Stomach smooth muscle (tissue), 2 donors: ENCODE measurements at regions not wholly inside any gene's neighbourhood (a gene's known extent, or its start where the extent isn't known, plus 50 kb on each side); places are given as distances from the start of the nearest gene placed in this dataset.

ENCODE experiments used
- H3K27ac ChIP-seq: one replicate; pipeline ENCODE4 v1.7.0; 2013; ENCODE audit warnings: mild to moderate bottlenecking, low read length, inconsistent platforms
- H3K27me3 ChIP-seq, 2 donors: one replicate each; pipeline ENCODE4 v1.7.0; 2013; ENCODE audit warnings: low read length in 2 of 2; ENCODE audit not compliant: insufficient read depth in 2 of 2, control insufficient read depth in 1 of 2
- H3K36me3 ChIP-seq, 2 donors: one replicate each; pipeline ENCODE4 v1.7.0; 2013; ENCODE audit warnings: low read length in 2 of 2; ENCODE audit not compliant: control insufficient read depth in 2 of 2, insufficient read depth in 2 of 2
- H3K4me1 ChIP-seq: one replicate; pipeline ENCODE4 v1.7.0; 2013; ENCODE audit warnings: low read length; ENCODE audit not compliant: control insufficient read depth, insufficient read depth
- H3K4me3 ChIP-seq, 2 donors: one replicate each; pipeline ENCODE4 v1.7.0; 2013; ENCODE audit warnings: low read length in 2 of 2
- H3K9ac ChIP-seq, 2 donors: one replicate each; pipeline ENCODE4 v1.7.0; 2013; ENCODE audit warnings: low read length in 2 of 2, mild to moderate bottlenecking in 1 of 2
- H3K9me3 ChIP-seq, 2 donors: one replicate each; pipeline ENCODE4 v1.7.0; 2013; ENCODE audit warnings: low read length in 2 of 2; ENCODE audit not compliant: control insufficient read depth in 2 of 2
- donor health status: healthy.
- donor health status: Pancreatic carcinoma.

DNA sequence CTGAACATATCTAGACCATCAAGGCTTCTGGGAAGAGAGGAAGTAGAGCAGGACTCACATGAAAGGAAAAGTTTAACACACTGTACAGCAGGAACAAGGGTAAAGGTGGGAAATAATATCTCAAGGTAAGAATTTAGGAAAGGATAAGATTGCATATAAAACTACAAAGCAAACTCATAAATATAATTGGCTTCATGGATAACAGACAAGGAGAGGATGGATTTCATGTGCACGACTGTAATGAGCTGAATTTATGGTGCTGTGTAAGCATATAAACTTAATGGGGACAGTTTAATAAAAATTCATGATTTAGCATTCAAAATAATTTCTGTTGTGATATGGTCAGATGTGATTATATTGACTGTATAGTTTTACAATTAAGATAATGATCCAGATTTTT lies 298.0 kb downstream of the GXYLT1 start:
- no peak overlapping the region for H3K4me3 ChIP-seq
- no peaks in the 10 kb centered on the region for H3K9me3 ChIP-seq
- H3K27ac ChIP-seq, result no peak overlapping the region
- no peaks in the 10 kb centered on the region for H3K36me3 ChIP-seq
- no peak overlapping the region for H3K9ac ChIP-seq
- no peaks in the 10 kb centered on the region for H3K4me1 ChIP-seq
- H3K27me3 ChIP-seq, result no peaks in the 10 kb centered on the region

DNA sequence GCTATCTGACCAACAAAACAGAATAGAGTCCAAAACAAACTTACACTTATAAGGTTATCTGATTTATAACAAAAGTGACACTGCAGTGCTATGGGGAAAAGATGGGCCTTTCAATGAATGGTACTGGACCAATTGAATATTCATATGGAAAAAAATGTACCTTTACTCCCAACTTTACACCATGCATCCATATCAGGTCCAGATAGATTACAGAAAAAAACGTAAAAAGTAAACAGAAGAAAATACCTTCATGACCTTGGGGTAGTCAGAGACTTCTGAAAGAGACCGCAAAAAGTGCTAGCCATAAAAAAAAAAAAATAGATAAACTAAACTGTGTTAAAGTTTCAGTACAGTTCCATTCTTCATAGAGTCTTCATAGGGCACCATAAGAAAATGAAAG lies 308.3 kb downstream of the GXYLT1 start:
- no peaks in the 10 kb centered on the region for H3K36me3 ChIP-seq
- no peak overlapping the region for H3K27ac ChIP-seq
- H3K4me1 ChIP-seq, result no peaks in the 10 kb centered on the region
- H3K4me3 ChIP-seq, result no peak overlapping the region
- H3K9me3 ChIP-seq, result no peaks in the 10 kb centered on the region
- no peaks in the 10 kb centered on the region for H3K27me3 ChIP-seq
- no peak overlapping the region for H3K9ac ChIP-seq

DNA sequence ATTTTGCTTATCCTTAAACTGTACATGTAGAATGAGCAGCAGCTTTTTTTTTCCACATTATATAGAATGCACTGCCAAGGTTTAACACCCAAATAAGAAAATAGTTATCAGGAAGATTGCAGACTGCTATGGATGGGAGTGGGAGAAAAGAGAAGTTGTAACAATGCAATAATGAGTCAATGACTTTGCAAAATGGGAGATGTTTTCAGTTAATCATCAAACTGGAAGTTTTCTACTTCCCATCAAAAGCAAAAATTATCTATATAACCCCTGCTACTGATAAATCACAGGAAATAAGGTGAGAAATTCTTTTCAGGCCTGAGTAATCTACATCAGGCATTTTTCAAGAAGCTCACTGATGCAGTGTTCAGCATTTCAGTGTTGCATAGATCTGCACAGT lies 309.1 kb downstream of the GXYLT1 start:
- H3K27ac ChIP-seq, result no peak overlapping the region
- H3K36me3 ChIP-seq, result no peaks in the 10 kb centered on the region
- no peak overlapping the region for H3K4me3 ChIP-seq
- no peaks in the 10 kb centered on the region for H3K27me3 ChIP-seq
- no peak overlapping the region for H3K9ac ChIP-seq
- no peaks in the 10 kb centered on the region for H3K4me1 ChIP-seq
- H3K9me3 ChIP-seq, result no peaks in the 10 kb centered on the region

DNA sequence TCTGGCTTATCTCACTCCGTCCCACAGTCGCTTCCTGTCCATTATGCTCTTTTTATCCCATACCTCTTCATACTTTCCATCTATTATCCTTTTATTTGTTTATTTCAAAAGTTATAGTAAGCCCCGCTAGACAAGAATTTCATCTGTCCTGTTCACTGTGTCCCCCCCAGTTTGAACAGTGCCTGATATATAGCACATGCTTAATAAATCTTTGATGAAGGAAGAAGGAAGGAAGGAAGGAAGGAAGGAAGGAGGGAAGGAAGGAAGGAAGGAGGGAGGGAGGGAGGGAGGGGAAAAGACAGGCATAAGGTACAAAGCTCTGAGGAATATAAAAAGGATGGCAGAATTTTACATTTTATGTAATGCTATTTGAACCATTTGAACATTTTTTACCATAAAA lies 324.7 kb downstream of the GXYLT1 start:
- Histone ChIP-seq H3K9me3 (no peaks in the 10 kb centered on the region), H3K27me3 (no peaks in the 10 kb centered on the region), H3K27ac (no peak overlapping the region), H3K4me1 (no peaks in the 10 kb centered on the region), H3K4me3 (no peak overlapping the region), H3K9ac (no peak overlapping the region), H3K36me3 (no peaks in the 10 kb centered on the region)

GRCh38 chr12:41804026-41804425 lies 340.6 kb downstream of the GXYLT1 start:
- H3K27me3 ChIP-seq, result no peaks in the 10 kb centered on the region
- no peak overlapping the region for H3K9ac ChIP-seq
- no peaks in the 10 kb centered on the region for H3K9me3 ChIP-seq
- H3K4me1 ChIP-seq, result no peaks in the 10 kb centered on the region
- no peaks in the 10 kb centered on the region for H3K36me3 ChIP-seq
- H3K27ac ChIP-seq, result no peak overlapping the region
- H3K4me3 ChIP-seq, result no peak overlapping the region

GRCh38 chr12:41802803-41803202 lies 341.9 kb downstream of the GXYLT1 start:
- Histone ChIP-seq H3K4me1 (no peaks in the 10 kb centered on the region), H3K4me3 (no peak overlapping the region), H3K27ac (no peak overlapping the region), H3K27me3 (no peaks in the 10 kb centered on the region), H3K9me3 (no peaks in the 10 kb centered on the region), H3K36me3 (no peaks in the 10 kb centered on the region), H3K9ac (no peak overlapping the region)

- Histone ChIP-seq H3K4me3 (no peak overlapping the region), H3K27ac (no peak overlapping the region), H3K27me3 (no peaks in the 10 kb centered on the region), H3K4me1 (no peaks in the 10 kb centered on the region), H3K36me3 (no peaks in the 10 kb centered on the region), H3K9me3 (no peaks in the 10 kb centered on the region), H3K9ac (no peak overlapping the region)
These were observed 343.4 kb downstream of the GXYLT1 start for GRCh38 chr12:41801261-41801660.

GRCh38 chr12:41799671-41800070 lies 345.0 kb downstream of the GXYLT1 start:
- no peaks in the 10 kb centered on the region for H3K4me1 ChIP-seq
- H3K9ac ChIP-seq, result no peak overlapping the region
- no peak overlapping the region for H3K27ac ChIP-seq
- no peaks in the 10 kb centered on the region for H3K27me3 ChIP-seq
- H3K4me3 ChIP-seq, result no peak overlapping the region
- H3K9me3 ChIP-seq, result no peaks in the 10 kb centered on the region
- no peaks in the 10 kb centered on the region for H3K36me3 ChIP-seq

DNA sequence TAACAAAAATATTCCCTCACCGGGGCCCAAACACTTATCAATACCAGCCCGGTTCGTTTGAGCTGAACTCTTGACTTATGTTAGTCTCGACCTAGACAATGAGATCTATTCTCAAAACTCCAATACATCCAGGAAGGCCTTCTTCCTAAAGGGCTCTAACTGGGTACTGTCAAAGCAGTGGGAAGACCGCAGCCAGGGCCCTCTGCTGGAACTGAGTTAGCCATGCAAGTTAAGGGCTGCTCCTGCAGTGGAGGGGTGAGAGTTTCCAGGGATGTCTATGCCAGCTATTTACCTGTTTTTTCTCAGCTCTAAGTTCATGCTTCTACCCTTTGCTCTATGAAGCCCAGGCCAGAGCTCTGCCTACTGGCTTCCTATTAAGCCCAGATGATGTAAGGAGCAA lies 348.8 kb downstream of the GXYLT1 start:
- Histone ChIP-seq H3K9me3 (peaks cover 2 to 4% of the 10 kb centered on the region in 2 donors), H3K27me3 (no peaks in the 10 kb centered on the region), H3K27ac (no peak overlapping the region), H3K4me3 (no peak overlapping the region), H3K36me3 (no peaks in the 10 kb centered on the region), H3K4me1 (no peaks in the 10 kb centered on the region), H3K9ac (no peak overlapping the region)

- H3K36me3 ChIP-seq, result no peaks in the 10 kb centered on the region
- H3K4me3 ChIP-seq, result peak overlapping the region in 1 of 2 donors; percentile 36
- no peaks in the 10 kb centered on the region for H3K27me3 ChIP-seq
- no peak overlapping the region for H3K27ac ChIP-seq
- H3K9ac ChIP-seq, result no peak overlapping the region
- H3K4me1 ChIP-seq, result no peaks in the 10 kb centered on the region
- peaks cover 4 to 6% of the 10 kb centered on the region in 2 donors for H3K9me3 ChIP-seq
These were observed 349.5 kb downstream of the GXYLT1 start for GRCh38 chr12:41795051-41795600.

DNA sequence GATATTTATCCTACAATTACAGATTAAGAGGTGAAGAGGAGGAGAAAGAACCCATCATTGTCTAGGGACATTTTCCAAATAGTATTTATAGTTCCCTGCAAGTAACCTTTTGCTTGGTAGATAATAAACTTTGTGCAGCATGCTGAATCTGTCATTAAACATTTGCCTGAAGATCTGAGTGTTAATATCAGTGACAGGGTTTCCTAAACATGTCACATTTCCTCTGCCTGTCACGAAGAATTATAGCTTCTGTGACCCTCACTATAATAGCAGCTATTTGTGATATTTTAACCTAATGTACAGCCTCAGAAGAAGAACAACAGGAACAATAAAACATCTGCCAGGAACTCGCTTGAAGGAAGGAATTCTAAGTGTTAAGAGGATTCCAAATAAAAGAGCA lies 350.3 kb downstream of the GXYLT1 start:
- no peak overlapping the region for H3K9ac ChIP-seq
- H3K4me3 ChIP-seq, result no peak overlapping the region
- H3K4me1 ChIP-seq, result no peaks in the 10 kb centered on the region
- no peaks in the 10 kb centered on the region for H3K36me3 ChIP-seq
- no peaks in the 10 kb centered on the region for H3K27me3 ChIP-seq
- H3K9me3 ChIP-seq, result peaks cover 4 to 6% of the 10 kb centered on the region in 2 donors
- H3K27ac ChIP-seq, result no peak overlapping the region
